ENCODE measurements at regions not wholly inside any gene's neighbourhood (a gene's known extent, or its start where the extent isn't known, plus 50 kb on each side); places are given as distances from the start of the nearest gene placed in this dataset.

- DNase-seq: no peak
Measured at GRCh38 chr9:14466429-14466818, 152.5 kb upstream of the NFIB start.

DNA sequence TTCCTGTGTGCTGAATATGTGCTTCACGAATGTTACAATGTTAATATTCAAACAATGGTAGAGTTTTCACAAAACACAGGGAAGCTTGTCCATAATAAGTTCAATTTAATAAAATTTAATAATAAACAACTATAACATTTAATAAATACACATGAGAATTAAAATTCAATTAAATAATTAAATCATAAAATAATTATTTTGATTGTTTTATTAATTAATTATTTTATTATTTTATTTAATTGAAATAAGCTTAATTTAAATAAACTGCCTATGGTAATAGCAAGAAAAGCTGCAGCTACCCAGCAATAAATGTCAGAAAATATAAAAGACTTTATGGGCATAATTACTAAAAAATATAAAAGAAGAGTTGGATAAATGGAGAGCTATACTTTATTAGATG, 149.0 kb upstream of the NFIB start:
- DNase-seq: no peak

- no peak for DNase-seq
Measured at GRCh38 chr9:14455243-14455642, 141.3 kb upstream of the NFIB start.

DNA sequence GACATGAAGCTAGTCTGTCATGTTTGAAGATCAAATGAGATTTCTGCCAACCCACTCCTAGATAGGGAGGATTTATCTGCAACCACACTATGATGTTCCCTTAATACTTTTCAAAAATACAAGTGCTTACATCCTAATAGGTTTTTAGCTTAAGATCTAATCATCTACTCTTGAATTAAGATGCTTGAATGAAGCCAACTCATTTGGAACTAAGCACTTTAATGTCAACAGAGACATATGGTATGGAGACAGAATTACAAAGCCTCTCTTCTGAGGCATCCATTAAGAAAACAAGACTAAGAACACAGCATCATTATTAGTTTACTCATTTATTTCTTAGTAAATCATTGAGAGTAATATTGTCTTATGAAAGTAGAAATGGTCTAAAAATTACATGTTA, 139.3 kb upstream of the NFIB start:
- DNase-seq: no peak

DNA sequence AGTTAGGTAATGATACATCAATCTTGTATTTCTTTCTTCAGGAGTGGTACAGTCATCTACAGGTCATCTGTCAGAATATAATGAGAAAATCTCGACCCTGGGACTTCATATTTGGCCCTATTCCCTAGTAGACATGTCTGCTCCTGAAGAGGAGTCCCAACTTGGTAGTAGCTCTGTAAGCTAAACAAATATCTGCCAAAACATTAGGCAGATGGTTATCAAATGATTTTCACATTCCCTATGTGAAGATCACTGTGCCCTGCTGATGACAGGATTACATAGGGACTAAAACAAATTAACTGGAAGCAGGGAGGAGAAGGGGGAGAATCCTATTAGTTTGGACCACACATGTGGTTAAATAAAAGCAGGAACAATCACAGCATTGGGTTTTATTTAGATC, 138.6 kb upstream of the NFIB start:
- DNase-seq: no peak

- no peak for DNase-seq
Measured at GRCh38 chr9:14451949-14452348, 138.0 kb upstream of the NFIB start.

- DNase-seq: no peak
Measured at GRCh38 chr9:14447103-14447502, 133.2 kb upstream of the NFIB start.

GRCh38 chr9:14445946-14446345, 132.0 kb upstream of the NFIB start:
- no peak for DNase-seq

DNA sequence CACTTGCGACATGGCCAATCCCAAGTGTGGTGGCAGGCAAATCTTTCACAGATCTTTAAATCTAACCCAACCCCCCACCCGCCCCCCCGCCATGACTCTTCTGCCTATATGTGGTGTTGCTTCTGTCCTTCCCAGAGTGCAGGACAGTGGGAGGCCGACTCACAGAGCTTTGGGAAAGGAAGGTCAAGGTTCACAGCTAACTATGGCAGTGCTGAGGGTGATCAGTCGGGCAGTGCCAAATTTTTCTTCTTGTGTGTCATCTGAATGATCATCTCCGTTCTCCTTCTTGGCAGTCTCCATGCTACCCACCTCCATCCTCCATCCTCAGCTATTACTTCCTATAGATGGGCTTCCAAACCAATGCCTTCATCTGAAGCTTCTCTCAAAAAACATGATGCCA, 129.0 kb upstream of the NFIB start:
- DNase-seq: no peak

DNA sequence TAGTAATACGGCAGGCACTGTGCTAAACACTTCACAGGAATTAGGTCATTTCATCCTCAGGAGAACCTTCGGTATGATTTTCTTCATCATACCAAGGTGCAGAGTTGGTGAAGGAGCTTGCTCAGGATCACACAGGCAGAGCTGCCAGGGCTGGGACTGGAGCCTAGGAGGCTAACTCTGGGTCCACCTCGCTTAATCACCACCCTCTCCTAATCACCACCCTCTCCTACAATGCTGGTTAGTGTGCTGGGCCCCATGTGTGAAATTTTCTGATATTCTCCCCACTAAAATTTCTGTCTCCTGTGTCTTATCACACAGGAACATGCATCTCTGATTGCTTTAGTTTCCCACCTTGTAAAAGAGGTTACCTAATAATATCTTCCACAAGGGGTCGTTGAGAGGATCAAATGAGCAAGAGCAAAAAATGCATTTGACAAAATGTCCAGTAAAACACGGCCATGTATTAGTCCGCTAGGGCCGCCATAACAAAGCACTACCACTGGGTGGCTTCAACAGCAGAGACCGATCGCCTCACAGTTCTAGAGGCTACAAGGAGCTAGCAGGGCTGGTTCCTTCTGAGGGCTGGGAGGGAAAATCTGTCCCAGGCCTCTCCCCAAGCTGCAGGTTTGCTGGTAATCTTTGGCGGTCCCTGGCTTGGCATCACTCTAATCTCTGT, 128.2 kb upstream of the NFIB start:
- DNase-seq: no peak

DNA sequence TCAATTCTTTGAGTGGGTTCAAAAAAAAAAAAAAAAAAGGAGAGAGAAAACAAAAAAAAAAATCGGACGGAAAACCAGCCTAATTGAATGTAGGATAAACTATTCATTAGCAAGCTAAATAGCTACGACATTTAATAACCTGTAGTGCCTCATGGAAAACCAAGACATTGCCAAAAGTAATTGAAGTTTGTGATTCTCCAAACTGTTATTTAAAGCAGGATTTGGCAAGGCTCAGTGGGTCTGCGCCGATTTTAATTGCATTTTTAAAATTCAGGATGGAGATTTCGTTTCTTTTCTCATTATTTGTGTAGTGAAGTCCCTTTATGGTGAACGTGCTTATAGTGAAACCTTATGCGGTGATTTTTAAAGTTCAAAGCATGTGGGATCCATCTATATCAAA, 127.2 kb upstream of the NFIB start:
- DNase-seq: no peak

DNA sequence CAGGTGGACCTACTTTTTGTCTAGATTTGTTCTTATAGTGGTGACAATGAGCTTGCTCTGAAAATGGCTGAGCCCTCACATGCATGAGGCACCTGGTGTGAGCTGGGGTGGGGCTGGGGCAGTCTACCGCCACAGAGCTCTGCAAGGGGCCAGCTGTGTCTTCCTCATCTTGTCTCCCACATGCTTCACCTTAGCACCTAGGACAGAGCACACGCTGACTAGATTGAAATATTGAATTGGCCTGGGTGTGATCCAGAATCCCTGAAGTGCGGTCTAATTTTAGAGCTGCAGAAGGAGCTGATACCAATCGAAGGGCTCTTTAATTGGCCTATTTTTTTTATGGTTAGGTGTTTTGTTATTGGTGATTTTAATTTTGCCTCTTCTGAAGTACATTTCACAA, 126.1 kb upstream of the NFIB start:
- no peak for DNase-seq

GRCh38 chr9:14439555-14439954, 125.6 kb upstream of the NFIB start:
- DNase-seq: no peak

DNA sequence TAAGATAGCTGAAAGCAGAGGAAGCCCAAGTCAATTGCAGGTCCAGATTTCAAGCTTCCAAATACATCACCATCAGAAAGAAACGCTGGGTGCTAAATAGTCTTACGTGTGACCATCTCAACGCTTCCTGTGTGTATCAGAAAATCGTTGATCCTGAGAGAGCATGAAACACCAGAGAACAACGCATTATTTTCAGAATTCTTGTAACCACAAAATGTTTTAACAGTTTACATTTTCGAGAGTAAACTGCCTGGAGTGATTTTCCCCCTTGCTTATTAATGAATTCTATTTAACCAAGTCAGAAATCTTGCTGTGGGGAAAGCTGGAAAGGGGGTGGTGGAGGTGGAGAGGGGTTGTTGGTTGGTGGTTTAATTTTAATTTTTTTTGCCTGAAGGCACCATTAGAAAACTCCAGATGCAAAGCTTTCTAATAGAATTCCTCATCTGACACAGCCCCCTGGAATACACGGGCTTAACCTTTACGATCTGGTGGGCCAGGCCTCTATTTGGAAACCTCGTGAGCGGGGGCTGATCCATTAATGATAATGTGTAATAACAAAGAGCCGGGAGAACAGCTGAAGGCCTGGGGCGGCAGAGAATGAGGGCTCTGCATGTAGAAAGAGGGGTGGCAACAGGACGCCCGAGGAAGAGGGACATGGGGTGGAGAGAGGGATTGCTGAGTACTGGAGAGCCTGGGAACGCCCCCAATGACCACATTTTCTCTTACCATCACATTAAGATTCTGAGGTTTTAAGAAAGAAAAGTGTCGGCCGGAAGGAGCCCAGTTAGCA, 124.5 kb upstream of the NFIB start:
- no peak for DNase-seq

- DNase-seq: no peak
Measured at GRCh38 chr9:14437354-14438231, 123.7 kb upstream of the NFIB start.

GRCh38 chr9:14435871-14436270, 121.9 kb upstream of the NFIB start:
- DNase-seq: no peak

GRCh38 chr9:14434971-14435718, 121.2 kb upstream of the NFIB start:
- DNase-seq: no peak

GRCh38 chr9:14434158-14434504, 120.2 kb upstream of the NFIB start:
- no peak for DNase-seq

- no peak for DNase-seq
Measured at GRCh38 chr9:14433351-14434157, 119.6 kb upstream of the NFIB start.

DNA sequence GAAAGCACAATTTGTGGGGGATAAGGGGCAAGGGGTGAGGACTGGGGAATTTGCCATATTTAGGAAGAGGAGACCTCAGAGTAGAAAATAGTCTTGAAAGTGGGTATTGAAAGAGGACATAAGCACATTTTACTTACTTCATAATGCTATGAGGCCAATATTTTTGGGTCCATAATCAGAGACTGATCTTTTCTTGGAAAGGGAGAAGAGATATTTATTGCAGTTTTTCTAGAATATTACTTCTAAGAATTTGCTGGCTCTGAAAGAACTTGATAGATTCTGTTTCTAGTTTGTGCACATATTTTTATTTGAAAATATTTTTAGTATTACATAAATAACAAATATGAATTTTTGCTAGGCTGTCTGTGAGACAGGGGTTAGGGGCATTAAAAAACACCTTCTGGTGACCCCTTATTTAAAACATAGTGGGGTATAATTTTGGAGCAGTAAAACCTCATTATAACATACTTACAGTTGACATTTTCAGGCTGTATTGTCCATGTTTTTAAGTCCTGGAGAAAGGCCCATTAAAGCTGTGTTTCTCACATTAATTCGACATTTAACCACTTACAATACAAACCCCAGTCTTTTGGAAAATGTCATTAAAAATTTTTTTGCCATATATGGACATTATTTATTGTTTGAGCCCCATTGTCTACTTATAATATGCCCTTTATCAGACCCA, 118.9 kb upstream of the NFIB start:
- no peak for DNase-seq

GRCh38 chr9:14428781-14429230, 114.9 kb upstream of the NFIB start:
- peak; percentile 62 for DNase-seq

GRCh38 chr9:14427419-14427818, 113.5 kb upstream of the NFIB start:
- DNase-seq: no peak

All from NCI-H526 treated with DMSO at 0.1 percent for 48 hours (cell line).